GM19452 (cell line): ENCODE measurements at regions not wholly inside any gene's neighbourhood (a gene's known extent, or its start where the extent isn't known, plus 50 kb on each side); places are given as distances from the start of the nearest gene placed in this dataset.

ENCODE experiments used
- ATAC-seq: cut with Tn5 transposase; IDR thresholded peaks from one replicate; pipeline ENCODE4 v1.9.1; 2021; ENCODE audit not compliant: unreplicated experiment

- ATAC-seq = no peak
Measured at GRCh38 chr5:23368393-23368792, 139.0 kb upstream of the PRDM9 start.

GRCh38 chr5:23367874-23368273, 139.5 kb upstream of the PRDM9 start:
- no peak for ATAC-seq

DNA sequence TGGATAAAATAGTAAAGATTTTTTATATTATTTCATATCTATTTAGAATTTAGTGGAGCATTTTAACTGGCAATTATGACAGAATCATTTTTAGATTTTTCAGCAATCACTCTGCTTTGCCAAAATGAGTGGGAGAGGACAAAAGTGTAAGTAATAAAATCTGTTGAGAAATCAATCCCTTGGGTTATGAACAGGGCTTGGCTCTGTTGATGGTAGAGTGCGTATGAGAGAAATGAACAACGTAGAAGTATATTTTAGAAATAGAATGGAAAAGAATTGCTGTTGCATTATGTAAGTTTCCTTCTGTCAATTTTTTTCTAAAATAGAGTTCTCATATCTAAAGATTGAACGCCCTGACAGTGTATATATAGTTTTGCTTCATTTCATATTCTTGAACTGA, 154.1 kb upstream of the PRDM9 start:
- ATAC-seq = no peak

DNA sequence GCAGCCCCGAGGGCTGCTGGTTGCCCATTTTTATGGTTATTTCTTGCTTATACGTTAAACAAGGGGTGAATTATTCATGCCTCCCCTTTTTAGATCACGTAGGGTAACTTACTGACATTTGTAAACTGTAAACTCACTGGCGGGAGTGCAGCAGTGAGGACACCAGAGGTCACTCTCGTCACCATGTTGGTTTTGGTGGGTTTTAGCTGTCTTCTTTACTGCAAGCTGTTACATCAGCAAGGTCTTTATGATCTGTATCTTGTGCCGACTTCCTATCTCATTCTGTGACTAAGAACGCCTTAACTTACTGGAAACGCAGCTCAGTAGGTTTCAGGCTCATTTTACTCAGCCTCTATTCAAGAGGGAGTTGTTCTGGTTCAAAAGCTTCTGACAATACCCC, 155.0 kb upstream of the PRDM9 start:
- no peak for ATAC-seq

- no peak for ATAC-seq
Measured at GRCh38 chr5:23343121-23343520, 164.3 kb upstream of the PRDM9 start.

GRCh38 chr5:23332650-23333251, 174.7 kb upstream of the PRDM9 start:
- ATAC-seq = no peak

GRCh38 chr5:23330726-23331125, 176.7 kb upstream of the PRDM9 start:
- ATAC-seq = no peak

GRCh38 chr5:23319901-23320300, 187.5 kb upstream of the PRDM9 start:
- ATAC-seq = no peak

- ATAC-seq = no peak
Measured at GRCh38 chr5:23318960-23319359, 188.4 kb upstream of the PRDM9 start.

DNA sequence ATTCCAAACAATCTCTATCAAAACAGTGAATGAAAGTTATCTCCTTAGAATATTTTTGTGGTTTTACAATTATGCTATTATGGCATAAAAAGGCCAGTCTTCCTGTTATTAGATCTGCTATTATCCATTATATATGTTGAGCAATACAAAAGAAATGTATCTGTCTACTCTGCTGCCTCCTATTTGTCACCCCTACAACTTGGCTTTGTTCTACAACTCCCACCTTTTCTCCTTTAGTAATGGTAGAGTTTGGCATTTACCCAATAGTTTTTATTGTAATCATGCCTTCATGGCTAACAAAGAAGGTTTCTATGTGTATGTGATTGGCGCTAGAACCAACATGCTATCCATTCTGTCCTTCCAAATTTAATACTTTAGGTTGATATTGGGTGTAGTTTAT, 189.2 kb upstream of the PRDM9 start:
- no peak for ATAC-seq

DNA sequence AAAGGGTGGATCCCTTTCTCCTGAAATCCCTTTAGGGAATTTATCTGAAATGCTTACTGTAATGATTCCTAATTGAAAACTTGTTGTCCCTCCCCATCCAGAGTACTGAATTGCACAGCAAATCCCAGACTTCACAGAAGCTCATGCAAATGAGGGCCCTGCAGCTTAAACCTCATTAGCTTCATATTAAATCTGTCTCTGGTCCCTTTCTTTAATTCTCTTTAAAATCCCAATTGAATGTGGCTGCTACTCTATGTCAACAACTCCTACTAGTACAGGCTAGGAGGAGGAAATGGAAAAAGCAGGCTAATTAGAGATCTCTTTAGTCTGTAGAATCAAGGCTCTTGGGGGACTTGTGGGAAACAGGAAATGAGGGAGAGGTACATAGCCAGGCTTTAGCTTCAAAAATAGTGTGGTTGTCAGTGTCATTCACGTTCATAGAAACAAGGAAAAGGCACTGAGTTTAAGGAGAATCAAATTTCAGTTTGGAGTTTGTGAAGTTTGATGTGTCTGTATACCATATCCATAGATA, 191.3 kb upstream of the PRDM9 start:
- no peak for ATAC-seq

GRCh38 chr5:23314827-23315226, 192.6 kb upstream of the PRDM9 start:
- no peak for ATAC-seq

GRCh38 chr5:23305055-23305454, 202.4 kb upstream of the PRDM9 start:
- no peak for ATAC-seq

DNA sequence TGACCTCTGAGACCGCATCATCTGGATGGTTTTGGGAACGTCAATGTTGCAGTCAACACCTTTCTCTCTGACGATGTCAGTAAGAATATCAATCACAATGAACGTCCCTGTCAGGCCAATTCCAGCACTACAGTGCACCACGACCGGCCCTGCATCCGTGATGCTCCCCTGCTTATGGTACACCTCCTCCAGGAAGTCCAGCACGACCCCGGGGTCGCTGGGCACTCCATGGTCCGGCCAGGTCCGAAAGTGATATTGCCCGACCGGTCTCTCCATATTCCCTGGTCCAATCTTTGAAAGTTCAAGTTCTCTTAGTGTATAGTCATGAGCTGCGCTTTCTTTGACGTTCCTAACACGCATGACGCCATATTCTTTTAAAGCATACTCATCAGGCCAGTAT, 203.6 kb upstream of the PRDM9 start:
- ATAC-seq = no peak

DNA sequence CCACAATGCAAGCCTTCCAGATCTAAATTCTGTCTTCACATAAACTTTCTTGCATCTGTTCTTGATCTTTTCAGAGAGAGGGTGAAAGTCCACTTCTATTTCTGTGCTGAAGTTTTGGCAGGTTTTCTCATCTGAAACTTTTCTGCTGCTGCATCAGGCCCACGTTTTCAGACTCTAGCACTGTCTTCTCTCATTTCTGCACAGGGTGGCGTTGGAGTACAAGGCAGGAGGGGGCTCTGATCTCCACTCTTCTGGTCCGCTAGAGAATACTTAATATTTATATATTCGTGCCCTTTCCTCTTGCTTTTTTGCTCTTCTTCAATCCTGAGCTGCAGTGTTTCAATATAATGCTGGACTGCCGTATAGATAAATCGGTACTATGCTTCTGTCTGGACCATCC, 204.0 kb upstream of the PRDM9 start:
- ATAC-seq = no peak

- ATAC-seq = no peak
Measured at GRCh38 chr5:23302438-23302837, 205.0 kb upstream of the PRDM9 start.

DNA sequence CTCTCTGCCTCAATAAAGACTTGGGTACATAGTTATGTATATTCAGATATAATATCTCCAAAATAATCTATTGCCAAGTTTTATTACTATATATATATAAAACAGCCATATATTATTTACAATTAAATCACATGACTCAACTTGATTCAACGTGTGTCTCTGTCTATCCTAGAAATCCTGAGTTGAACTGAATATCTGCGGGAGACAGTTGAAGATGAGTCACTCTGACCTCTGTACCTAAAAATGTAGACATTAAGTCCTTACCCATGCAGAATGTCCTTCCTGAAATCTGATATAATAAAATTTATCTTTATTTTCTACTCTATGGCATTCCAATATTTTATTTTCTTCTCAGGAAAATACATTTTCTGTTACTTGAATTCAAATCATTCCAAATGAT, 218.2 kb upstream of the PRDM9 start:
- ATAC-seq = no peak

- ATAC-seq = no peak
Measured at GRCh38 chr5:23284656-23285055, 222.8 kb upstream of the PRDM9 start.

- ATAC-seq = no peak
Measured at GRCh38 chr5:23274171-23274570, 233.2 kb upstream of the PRDM9 start.

- no peak for ATAC-seq
Measured at GRCh38 chr5:23269981-23270380, 237.4 kb upstream of the PRDM9 start.

- no peak for ATAC-seq
Measured at GRCh38 chr5:23268136-23268535, 239.3 kb upstream of the PRDM9 start.

DNA sequence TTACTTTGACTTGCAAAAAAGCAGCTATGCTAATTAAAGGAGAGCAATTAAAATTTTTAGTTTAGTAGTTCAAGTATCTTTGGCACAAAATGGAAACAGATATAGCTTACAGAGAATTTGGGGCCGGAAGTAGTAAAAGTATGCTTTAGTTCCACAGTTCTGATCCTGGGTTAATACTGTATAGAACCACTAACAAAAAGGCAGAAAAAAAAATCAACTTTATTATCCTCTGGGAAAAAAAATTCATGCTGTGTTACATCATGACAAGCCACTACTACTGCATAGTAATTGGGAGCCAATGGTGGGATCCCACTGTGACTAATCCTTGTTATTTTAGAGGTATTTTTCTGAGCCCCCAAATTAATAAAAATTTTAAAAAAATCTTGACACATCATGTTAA, 246.8 kb upstream of the PRDM9 start:
- no peak for ATAC-seq

GRCh38 chr5:23257656-23258055, 249.8 kb upstream of the PRDM9 start:
- ATAC-seq = no peak
